Body of pancreas (tissue), 4 donors: ENCODE measurements at regions not wholly inside any gene's neighbourhood (a gene's known extent, or its start where the extent isn't known, plus 50 kb on each side); places are given as distances from the start of the nearest gene placed in this dataset.
"Not testable (repeated sequence)": the region's sequence is repeated elsewhere in the genome, so short reads cannot be mapped to it uniquely, and the experiment has no call there.

Source experiments
- CTCF ChIP-seq, 7 experiments: fragments of 450-650 bp in 4 of 7; fragments of 200-600 bp in 3 of 7; sonication (generic) in 3 of 7; IDR thresholded peaks; one replicate each; pipeline ENCODE4 v1.5.1; 2016 to 2019; ENCODE audit warnings: antibody characterized with exemption in 7 of 7
- POLR2A ChIP-seq, 3 donors: fragments of 450-650 bp; IDR thresholded peaks; one replicate each; pipeline ENCODE4 v1.6.1; 2016; ENCODE audit warnings: antibody characterized with exemption in 3 of 3, mild to moderate bottlenecking in 2 of 3

- not testable (repeated sequence) for TF ChIP-seq CTCF, POLR2A (IDR thresholded peaks at IDR 0.05)
These were observed 146.2 kb upstream of the SNX2 start for GRCh38 chr5:122628714-122629113.
